ENCODE measurements at regions not wholly inside any gene's neighbourhood (a gene's known extent, or its start where the extent isn't known, plus 50 kb on each side); places are given as distances from the start of the nearest gene placed in this dataset.

- Histone ChIP-seq H3K27ac (ENCODE audit: low read depth in 2 of 2, low read length in 2 of 2) (no peak overlapping the region), H3K36me3 (ENCODE audit: control insufficient read depth in 2 of 3, insufficient read depth in 3 of 3, low read length in 3 of 3) (no peaks in the 10 kb centered on the region), H3K27me3 (ENCODE audit: control insufficient read depth, insufficient read depth, low read length) (no peaks in the 10 kb centered on the region), H3K4me1 (ENCODE audit: control insufficient read depth in 2 of 3, insufficient read depth in 2 of 3, low read depth in 1 of 3, low read length in 3 of 3) (no peaks in the 10 kb centered on the region), H3K4me3 (ENCODE audit: low read length in 3 of 3) (no peak overlapping the region), H3K9me3 (ENCODE audit: control insufficient read depth in 2 of 3, insufficient read depth in 1 of 3, low read length in 3 of 3) (peaks cover 0 to 3% (median 1%) of the 10 kb centered on the region in 3 donors), H3K9ac (ENCODE audit: low read length in 3 of 3) (no peak overlapping the region)
- FAIRE-seq (no peak), DNase-seq (no peak)
- intact Hi-C loops (cut with DNase I), result no loop called here
- TF ChIP-seq, protein P1, sequence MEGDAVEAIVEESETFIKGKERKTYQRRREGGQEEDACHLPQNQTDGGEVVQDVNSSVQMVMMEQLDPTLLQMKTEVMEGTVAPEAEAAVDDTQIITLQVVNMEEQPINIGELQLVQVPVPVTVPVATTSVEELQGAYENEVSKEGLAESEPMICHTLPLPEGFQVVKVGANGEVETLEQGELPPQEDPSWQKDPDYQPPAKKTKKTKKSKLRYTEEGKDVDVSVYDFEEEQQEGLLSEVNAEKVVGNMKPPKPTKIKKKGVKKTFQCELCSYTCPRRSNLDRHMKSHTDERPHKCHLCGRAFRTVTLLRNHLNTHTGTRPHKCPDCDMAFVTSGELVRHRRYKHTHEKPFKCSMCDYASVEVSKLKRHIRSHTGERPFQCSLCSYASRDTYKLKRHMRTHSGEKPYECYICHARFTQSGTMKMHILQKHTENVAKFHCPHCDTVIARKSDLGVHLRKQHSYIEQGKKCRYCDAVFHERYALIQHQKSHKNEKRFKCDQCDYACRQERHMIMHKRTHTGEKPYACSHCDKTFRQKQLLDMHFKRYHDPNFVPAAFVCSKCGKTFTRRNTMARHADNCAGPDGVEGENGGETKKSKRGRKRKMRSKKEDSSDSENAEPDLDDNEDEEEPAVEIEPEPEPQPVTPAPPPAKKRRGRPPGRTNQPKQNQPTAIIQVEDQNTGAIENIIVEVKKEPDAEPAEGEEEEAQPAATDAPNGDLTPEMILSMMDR (IDR thresholded peaks at IDR 0.05; ENCODE audit: borderline replicate concordance, extremely low read depth, insufficient read depth), result no peak
Measured at GRCh38 chr14:83461521-83461920, 1927.9 kb upstream of the SEL1L start.

GRCh38 chr14:83462759-83463158 lies 1929.1 kb upstream of the SEL1L start:
- Histone ChIP-seq H3K27ac (ENCODE audit: low read depth in 2 of 2, low read length in 2 of 2) (no peak overlapping the region), H3K27me3 (ENCODE audit: control insufficient read depth, insufficient read depth, low read length) (no peaks in the 10 kb centered on the region), H3K9ac (ENCODE audit: low read length in 3 of 3) (no peak overlapping the region), H3K9me3 (ENCODE audit: control insufficient read depth in 2 of 3, insufficient read depth in 1 of 3, low read length in 3 of 3) (peaks cover 0 to 3% (median 1%) of the 10 kb centered on the region in 3 donors), H3K36me3 (ENCODE audit: control insufficient read depth in 2 of 3, insufficient read depth in 3 of 3, low read length in 3 of 3) (no peaks in the 10 kb centered on the region), H3K4me1 (ENCODE audit: control insufficient read depth in 2 of 3, insufficient read depth in 2 of 3, low read depth in 1 of 3, low read length in 3 of 3) (no peaks in the 10 kb centered on the region), H3K4me3 (ENCODE audit: low read length in 3 of 3) (no peak overlapping the region)
- intact Hi-C loops (cut with DNase I), result no loop called here
- TF ChIP-seq, protein P1 (IDR thresholded peaks at IDR 0.05; ENCODE audit: borderline replicate concordance, extremely low read depth, insufficient read depth), result no peak
- DNase-seq, result no peak
- FAIRE-seq, result no peak

DNA sequence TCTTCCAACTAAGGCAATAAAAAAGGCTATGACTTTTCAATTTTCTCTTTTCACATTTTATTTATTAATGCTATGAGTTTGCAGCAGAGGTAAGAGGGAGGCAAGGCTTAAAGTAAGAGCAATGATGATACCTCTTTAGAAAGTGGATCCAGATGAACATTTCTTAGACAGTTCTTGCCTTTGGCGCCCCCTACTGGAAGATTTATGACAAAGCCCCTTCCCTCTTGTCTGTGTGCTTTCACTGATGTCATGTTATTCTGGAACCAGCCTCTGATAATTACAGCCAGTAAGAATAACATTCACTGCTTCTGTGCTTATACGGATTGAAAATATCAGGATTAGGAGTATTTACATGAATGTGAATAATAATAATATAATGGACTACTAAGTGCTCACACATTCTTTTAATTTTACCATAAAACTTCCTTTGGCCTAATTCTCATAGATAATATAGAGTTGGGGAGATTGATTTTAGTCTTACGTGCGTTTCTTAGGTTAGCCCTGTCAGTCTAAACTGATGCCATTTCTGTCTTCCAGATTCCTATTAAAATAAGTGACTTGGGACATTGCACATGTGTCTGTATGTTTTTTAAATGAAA lies 1929.9 kb upstream of the SEL1L start:
- Histone ChIP-seq H3K4me3 (ENCODE audit: low read length in 3 of 3) (no peak overlapping the region), H3K27ac (ENCODE audit: low read depth in 2 of 2, low read length in 2 of 2) (no peak overlapping the region), H3K36me3 (ENCODE audit: control insufficient read depth in 2 of 3, insufficient read depth in 3 of 3, low read length in 3 of 3) (no peaks in the 10 kb centered on the region), H3K9ac (ENCODE audit: low read length in 3 of 3) (no peak overlapping the region), H3K9me3 (ENCODE audit: control insufficient read depth in 2 of 3, insufficient read depth in 1 of 3, low read length in 3 of 3) (peaks cover 0 to 1% (median 0%) of the 10 kb centered on the region in 3 donors), H3K27me3 (ENCODE audit: control insufficient read depth, insufficient read depth, low read length) (no peaks in the 10 kb centered on the region), H3K4me1 (ENCODE audit: control insufficient read depth in 2 of 3, insufficient read depth in 2 of 3, low read depth in 1 of 3, low read length in 3 of 3) (no peaks in the 10 kb centered on the region)
- DNase-seq (peak in 4 of 5 donors; percentile 38 to 77 (median 52)), FAIRE-seq (no peak)
- TF ChIP-seq, protein P1 (IDR thresholded peaks at IDR 0.05; ENCODE audit: borderline replicate concordance, extremely low read depth, insufficient read depth), result peak; percentile 48
- intact Hi-C loops (cut with DNase I), result no loop called here

DNA sequence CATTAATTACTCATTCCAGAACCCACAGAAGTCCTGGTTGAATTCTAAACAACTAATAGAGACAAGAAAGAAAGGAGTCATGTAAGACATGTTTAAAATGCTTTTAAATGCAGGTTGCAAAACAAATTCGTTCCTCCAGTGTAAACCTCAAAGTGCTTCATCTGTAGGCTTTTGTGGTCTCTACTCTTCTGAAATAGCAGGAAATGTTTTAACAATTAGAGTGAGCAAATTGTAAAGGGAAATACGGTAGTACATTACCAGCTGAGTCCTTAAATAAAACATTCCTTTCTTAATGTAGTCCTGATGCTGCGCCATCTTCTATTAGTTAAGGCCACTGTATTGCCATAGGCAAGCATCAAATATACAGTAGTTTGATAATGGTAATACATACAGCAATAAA lies 1934.2 kb upstream of the SEL1L start:
- Histone ChIP-seq H3K27me3 (ENCODE audit: control insufficient read depth, insufficient read depth, low read length) (no peaks in the 10 kb centered on the region), H3K27ac (ENCODE audit: low read depth in 2 of 2, low read length in 2 of 2) (no peak overlapping the region), H3K9ac (ENCODE audit: low read length in 3 of 3) (no peak overlapping the region), H3K9me3 (ENCODE audit: control insufficient read depth in 2 of 3, insufficient read depth in 1 of 3, low read length in 3 of 3) (no peaks in the 10 kb centered on the region), H3K4me3 (ENCODE audit: low read length in 3 of 3) (no peak overlapping the region), H3K36me3 (ENCODE audit: control insufficient read depth in 2 of 3, insufficient read depth in 3 of 3, low read length in 3 of 3) (no peaks in the 10 kb centered on the region), H3K4me1 (ENCODE audit: control insufficient read depth in 2 of 3, insufficient read depth in 2 of 3, low read depth in 1 of 3, low read length in 3 of 3) (no peaks in the 10 kb centered on the region)
- no peak for DNase-seq
- no peak for FAIRE-seq
- intact Hi-C loops (cut with DNase I), result no loop called here
- TF ChIP-seq, protein P1 (IDR thresholded peaks at IDR 0.05; ENCODE audit: borderline replicate concordance, extremely low read depth, insufficient read depth), result no peak

All from kidney (tissue), 13 donors.